ENCODE measurements at regions not wholly inside any gene's neighbourhood (a gene's known extent, or its start where the extent isn't known, plus 50 kb on each side); places are given as distances from the start of the nearest gene placed in this dataset.

DNA sequence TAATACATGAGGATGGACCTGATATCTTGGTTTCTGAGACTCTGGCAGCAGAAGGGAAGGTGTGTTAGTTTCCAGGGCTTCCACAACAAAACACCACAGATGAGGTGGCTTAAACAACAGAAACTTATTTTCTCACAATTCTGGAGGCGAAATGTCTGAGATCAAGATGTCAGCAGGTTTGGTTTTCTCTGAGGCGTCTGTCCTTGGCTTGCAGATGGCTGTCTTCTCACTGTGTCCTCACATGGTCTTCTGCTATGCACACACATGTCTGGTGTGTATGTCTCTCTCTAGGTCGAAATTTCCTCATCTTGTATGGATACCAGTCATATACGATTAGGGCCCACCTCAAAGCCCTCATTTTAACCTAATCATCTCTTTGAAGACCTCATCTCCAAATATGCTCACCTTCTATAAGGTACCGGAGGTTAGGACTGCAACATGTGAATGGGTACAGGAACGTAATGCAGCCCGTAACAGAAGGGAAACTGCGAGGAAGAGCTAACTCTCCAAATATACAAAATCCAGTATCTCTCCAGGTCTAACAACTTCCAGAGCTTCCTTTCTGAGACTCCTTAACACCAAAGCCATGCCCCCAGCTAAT lies 139.8 kb upstream of the SMARCA2 start:
- H3K4me3 ChIP-seq, result no peak overlapping the region
- no peak for TF ChIP-seq CTCF (IDR thresholded peaks at IDR 0.05)
- H3K9me3 ChIP-seq, result no peaks in the 10 kb centered on the region
- H3K36me3 ChIP-seq, result no peaks in the 10 kb centered on the region
- DNase-seq (ENCODE audit: low spot score), result no peak
- H3K27me3 ChIP-seq, result no peaks in the 10 kb centered on the region
- H3K27ac ChIP-seq, result no peak overlapping the region
- H3K4me1 ChIP-seq, result no peaks in the 10 kb centered on the region

GRCh38 chr9:1875921-1876448 lies 139.2 kb upstream of the SMARCA2 start:
- no peak for TF ChIP-seq CTCF (IDR thresholded peaks at IDR 0.05)
- H3K27ac ChIP-seq, result no peak overlapping the region
- no peaks in the 10 kb centered on the region for H3K9me3 ChIP-seq
- H3K27me3 ChIP-seq, result no peaks in the 10 kb centered on the region
- H3K4me1 ChIP-seq, result no peaks in the 10 kb centered on the region
- no peak for DNase-seq (ENCODE audit: low spot score)
- H3K36me3 ChIP-seq, result no peaks in the 10 kb centered on the region
- H3K4me3 ChIP-seq, result no peak overlapping the region

GRCh38 chr9:1876891-1877496 lies 138.2 kb upstream of the SMARCA2 start:
- H3K9me3 ChIP-seq, result no peaks in the 10 kb centered on the region
- no peak overlapping the region for H3K27ac ChIP-seq
- TF ChIP-seq CTCF (IDR thresholded peaks at IDR 0.05), result no peak
- H3K4me1 ChIP-seq, result no peaks in the 10 kb centered on the region
- no peak overlapping the region for H3K4me3 ChIP-seq
- H3K36me3 ChIP-seq, result no peaks in the 10 kb centered on the region
- no peaks in the 10 kb centered on the region for H3K27me3 ChIP-seq
- DNase-seq (ENCODE audit: low spot score), result no peak

GRCh38 chr9:1877951-1878350 lies 137.2 kb upstream of the SMARCA2 start:
- no peaks in the 10 kb centered on the region for H3K9me3 ChIP-seq
- no peak overlapping the region for H3K27ac ChIP-seq
- no peaks in the 10 kb centered on the region for H3K36me3 ChIP-seq
- no peak for TF ChIP-seq CTCF (IDR thresholded peaks at IDR 0.05)
- no peak overlapping the region for H3K4me3 ChIP-seq
- H3K4me1 ChIP-seq, result no peaks in the 10 kb centered on the region
- H3K27me3 ChIP-seq, result no peaks in the 10 kb centered on the region
- DNase-seq (ENCODE audit: low spot score), result no peak

GRCh38 chr9:1878811-1879210 lies 136.3 kb upstream of the SMARCA2 start:
- Histone ChIP-seq H3K36me3 (no peaks in the 10 kb centered on the region), H3K27ac (no peak overlapping the region), H3K4me3 (no peak overlapping the region), H3K27me3 (no peaks in the 10 kb centered on the region), H3K9me3 (no peaks in the 10 kb centered on the region), H3K4me1 (no peaks in the 10 kb centered on the region)
- no peak for TF ChIP-seq CTCF (IDR thresholded peaks at IDR 0.05)
- DNase-seq (ENCODE audit: low spot score), result no peak

DNA sequence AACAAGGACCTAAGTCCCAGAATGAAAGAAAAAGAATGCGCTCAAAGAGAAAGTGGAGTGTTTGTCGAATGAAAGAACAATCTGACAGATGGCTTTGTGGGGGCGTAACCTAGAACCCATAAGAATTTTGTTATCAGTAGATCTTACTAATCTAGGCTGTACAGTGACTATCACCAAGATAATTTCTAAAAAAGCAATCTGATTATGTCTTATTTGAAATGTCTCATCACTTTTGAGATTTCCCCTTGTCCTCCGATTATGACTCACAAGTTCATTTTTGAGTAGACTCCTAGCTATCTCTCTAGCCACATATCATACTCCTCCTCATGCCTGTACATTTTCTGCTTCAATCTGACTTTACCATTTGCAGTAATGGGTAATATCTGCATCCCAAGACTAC lies 135.6 kb upstream of the SMARCA2 start:
- no peak for DNase-seq (ENCODE audit: low spot score)
- H3K36me3 ChIP-seq, result no peaks in the 10 kb centered on the region
- H3K4me3 ChIP-seq, result no peak overlapping the region
- no peaks in the 10 kb centered on the region for H3K27me3 ChIP-seq
- no peak overlapping the region for H3K27ac ChIP-seq
- H3K4me1 ChIP-seq, result no peaks in the 10 kb centered on the region
- no peaks in the 10 kb centered on the region for H3K9me3 ChIP-seq
- no peak for TF ChIP-seq CTCF (IDR thresholded peaks at IDR 0.05)

All from right atrium auricular region (tissue), 2 donors.